AG09309 (cell line): ENCODE measurements at regions not wholly inside any gene's neighbourhood (a gene's known extent, or its start where the extent isn't known, plus 50 kb on each side); places are given as distances from the start of the nearest gene placed in this dataset.

Experiments used
- DNase-seq: peaks from one replicate; pipeline ENCODE4 v3.0.0-alpha.2; 2010; ENCODE audit warnings: low read depth
- H3K4me3 ChIP-seq: 2 replicates; pipeline ENCODE4 v1.5.1; 2011; ENCODE audit warnings: mild to moderate bottlenecking, low read depth, low read length, moderate library complexity; ENCODE audit not compliant: control insufficient read depth
- TF ChIP-seq, protein P1 (sequence below): IDR thresholded peaks from 2 replicates; pipeline ENCODE4 v1.5.1; 2011; ENCODE audit warnings: mild to moderate bottlenecking, low read depth, low read length, inconsistent platforms; ENCODE audit not compliant: insufficient read depth, control insufficient read depth; ENCODE audit errors: missing control alignments

DNA sequence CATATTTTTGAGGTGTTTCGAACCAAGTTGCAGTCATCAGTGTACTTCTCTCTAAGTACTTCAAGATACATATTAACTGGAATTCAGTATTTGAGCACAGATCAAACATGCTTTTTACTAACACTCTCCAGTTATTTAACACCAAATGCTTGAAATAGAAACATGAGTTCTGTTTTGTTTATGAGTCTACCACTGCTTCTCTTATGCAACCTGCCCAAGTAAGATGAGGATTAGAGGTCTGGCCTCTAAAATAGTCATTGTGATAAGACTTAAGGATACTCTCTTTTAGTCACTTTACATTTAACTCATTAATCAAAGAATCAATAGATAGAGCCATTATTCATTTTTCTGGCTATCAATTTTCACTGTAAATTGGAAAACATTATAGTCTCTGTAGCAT lies 156.2 kb upstream of the THRB start:
- DNase-seq = no peak
- H3K4me3 ChIP-seq = no peak overlapping the region
- TF ChIP-seq, protein P1, sequence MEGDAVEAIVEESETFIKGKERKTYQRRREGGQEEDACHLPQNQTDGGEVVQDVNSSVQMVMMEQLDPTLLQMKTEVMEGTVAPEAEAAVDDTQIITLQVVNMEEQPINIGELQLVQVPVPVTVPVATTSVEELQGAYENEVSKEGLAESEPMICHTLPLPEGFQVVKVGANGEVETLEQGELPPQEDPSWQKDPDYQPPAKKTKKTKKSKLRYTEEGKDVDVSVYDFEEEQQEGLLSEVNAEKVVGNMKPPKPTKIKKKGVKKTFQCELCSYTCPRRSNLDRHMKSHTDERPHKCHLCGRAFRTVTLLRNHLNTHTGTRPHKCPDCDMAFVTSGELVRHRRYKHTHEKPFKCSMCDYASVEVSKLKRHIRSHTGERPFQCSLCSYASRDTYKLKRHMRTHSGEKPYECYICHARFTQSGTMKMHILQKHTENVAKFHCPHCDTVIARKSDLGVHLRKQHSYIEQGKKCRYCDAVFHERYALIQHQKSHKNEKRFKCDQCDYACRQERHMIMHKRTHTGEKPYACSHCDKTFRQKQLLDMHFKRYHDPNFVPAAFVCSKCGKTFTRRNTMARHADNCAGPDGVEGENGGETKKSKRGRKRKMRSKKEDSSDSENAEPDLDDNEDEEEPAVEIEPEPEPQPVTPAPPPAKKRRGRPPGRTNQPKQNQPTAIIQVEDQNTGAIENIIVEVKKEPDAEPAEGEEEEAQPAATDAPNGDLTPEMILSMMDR = no peak

DNA sequence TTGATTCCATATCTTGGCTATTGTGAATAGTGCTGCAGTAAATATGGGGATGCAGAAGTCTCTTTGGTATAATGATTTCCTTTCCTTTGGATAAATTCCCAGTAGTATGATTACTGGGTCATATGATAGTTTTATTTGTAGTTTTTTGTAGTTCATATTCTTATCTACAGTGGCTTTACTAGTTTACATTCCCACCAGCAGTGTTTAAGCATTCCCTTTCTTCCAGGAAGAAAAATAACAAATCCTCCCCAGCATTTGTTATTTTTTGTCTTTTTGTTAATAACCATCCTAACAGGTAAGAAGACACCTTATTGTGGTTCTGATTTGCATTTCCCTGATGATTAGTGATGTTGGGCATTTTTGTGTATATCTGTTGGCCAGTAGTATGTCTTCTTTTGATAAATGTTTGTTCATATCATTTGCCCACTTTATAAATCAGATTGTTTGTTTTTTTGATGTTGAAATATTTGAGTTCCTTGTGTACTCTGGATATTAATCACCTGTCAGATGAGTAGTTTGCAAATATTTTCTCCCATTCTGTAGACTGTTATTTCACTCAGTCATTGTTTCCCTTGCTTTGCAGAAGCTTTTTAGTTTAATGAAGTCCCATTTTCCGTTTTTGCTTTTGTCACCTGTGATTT lies 163.3 kb upstream of the THRB start:
- TF ChIP-seq, protein P1 = no peak
- no peak for DNase-seq
- H3K4me3 ChIP-seq = no peak overlapping the region

DNA sequence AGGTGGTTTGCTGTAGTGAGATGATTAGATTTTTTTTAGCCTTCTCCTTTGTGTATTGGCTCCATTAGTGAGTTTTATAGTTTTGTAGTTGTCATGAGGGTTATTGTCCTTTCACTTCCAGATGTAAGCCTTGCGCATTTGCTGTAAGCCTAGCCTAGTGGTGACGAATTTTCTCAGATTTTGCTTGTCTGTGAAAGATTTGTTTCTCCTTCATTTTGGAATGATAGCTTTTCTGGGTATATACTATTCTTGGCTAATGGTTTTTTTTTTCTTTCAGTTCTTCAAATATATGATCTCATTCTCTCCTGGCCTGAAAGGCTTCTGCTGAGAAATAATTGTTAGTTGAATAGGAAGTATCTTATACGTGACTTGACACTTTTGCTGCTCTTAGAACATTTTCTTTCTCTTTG lies 166.5 kb upstream of the THRB start:
- TF ChIP-seq, protein P1 = no peak
- DNase-seq = no peak
- no peak overlapping the region for H3K4me3 ChIP-seq

DNA sequence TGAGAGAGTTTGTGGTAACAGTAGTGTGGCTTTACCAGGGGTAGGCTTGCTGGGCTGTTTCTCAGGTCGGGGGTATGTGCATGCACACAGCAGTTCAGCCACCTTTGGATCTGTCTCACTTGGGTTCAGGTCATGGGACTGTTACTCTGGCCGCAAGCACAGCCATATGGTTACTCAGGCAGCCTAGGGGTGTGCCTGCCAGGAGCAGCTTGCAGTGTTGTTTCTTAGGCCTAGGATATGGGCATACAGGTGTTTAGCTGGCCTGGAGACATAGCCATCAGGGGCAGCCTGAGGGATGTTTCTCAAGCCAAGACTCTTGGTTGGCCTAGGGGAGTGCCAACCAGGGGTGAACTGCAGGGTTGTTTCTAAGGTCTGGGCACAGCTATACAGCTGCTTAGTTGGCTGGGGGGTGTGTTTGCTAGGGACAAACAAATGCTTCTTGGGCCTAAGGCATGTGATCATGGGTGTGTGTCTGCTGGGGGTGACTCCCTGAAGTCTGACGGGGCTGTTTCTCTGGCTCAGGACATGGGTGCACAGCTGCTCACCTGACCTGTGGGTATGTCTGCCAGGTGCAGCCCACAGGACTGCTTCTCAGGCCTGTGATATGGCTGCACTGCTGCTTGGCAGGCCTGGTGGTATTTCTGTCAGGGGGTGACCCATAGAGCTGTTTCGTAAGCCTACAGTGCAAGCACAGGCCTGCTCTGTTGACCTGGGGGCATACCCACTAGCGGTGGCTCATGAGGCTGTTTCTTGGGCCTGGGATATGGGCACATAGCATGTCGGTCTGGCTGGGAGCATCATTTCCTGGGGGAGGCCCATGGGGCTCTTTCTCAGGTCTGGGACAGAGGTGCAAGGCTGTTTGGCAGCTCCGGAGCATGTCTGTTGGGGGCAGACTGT lies 168.0 kb upstream of the THRB start:
- DNase-seq = no peak
- H3K4me3 ChIP-seq = no peak overlapping the region
- TF ChIP-seq, protein P1 = no peak

DNA sequence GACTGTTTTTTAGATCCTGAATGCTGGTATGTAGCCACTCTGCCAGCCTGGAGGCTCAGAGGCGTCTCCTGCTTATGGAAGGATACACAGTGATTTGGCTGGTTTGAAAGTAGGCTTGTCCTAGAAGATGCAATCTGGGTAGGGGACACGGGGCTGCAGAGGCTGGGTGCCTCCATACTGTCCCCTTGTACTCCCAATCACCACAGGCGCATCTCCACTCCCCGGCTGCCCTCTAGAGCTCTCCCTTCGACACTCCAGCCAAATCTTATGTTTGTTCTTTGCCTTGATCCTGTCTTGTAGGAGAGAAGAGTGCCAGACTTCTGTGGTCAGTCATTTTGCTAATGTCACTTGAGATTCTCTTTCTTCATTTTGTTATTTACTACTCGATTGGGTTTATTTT lies 168.8 kb upstream of the THRB start:
- TF ChIP-seq, protein P1 = no peak
- H3K4me3 ChIP-seq = no peak overlapping the region
- no peak for DNase-seq

DNA sequence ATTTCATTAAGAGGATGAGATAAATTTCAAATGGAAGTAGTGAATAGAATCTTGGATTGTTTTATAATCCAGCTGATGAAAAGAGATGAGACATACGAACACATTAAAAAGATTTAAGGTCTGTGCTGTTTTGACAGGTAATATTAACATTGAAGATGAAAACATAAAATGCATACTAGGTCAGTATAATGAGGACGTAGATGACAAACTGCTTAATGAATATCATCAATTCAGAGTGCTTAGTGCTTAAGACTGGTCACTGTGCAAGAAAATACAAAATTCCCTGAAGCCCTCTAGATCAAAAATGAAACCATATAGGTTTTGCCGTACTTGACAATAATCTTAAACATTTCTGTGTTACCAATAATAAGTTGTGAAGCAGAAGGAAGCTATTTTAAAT lies 173.4 kb upstream of the THRB start:
- no peak for DNase-seq
- no peak overlapping the region for H3K4me3 ChIP-seq
- TF ChIP-seq, protein P1 = no peak
